HG03103 (cell line): ENCODE measurements at regions not wholly inside any gene's neighbourhood (a gene's known extent, or its start where the extent isn't known, plus 50 kb on each side); places are given as distances from the start of the nearest gene placed in this dataset.

ENCODE experiments used
- ATAC-seq: cut with Tn5 transposase; IDR thresholded peaks from one replicate; pipeline ENCODE4 v1.9.1; 2021; ENCODE audit warnings: low read depth; ENCODE audit not compliant: unreplicated experiment

- no peak for ATAC-seq
Measured at GRCh38 chr5:174159327-174160114, 114.0 kb downstream of the NSG2 start.

- ATAC-seq, result no peak
Measured at GRCh38 chr5:174165406-174165805, 119.9 kb downstream of the NSG2 start.

- ATAC-seq, result no peak
Measured at GRCh38 chr5:174166231-174167079, 120.9 kb downstream of the NSG2 start.

- ATAC-seq, result no peak
Measured at GRCh38 chr5:174167080-174167910, 121.8 kb downstream of the NSG2 start.

- ATAC-seq, result no peak
Measured at GRCh38 chr5:174172152-174172551, 126.6 kb downstream of the NSG2 start.

- no peak for ATAC-seq
Measured at GRCh38 chr5:174172566-174172965, 127.1 kb downstream of the NSG2 start.

GRCh38 chr5:174173766-174174165 is 128.3 kb downstream of the NSG2 start:
- ATAC-seq, result no peak

GRCh38 chr5:174175716-174176268 is 130.3 kb downstream of the NSG2 start:
- no peak for ATAC-seq

- ATAC-seq, result no peak
Measured at GRCh38 chr5:174176511-174176910, 131.0 kb downstream of the NSG2 start.

GRCh38 chr5:174177531-174177930 is 132.0 kb downstream of the NSG2 start:
- no peak for ATAC-seq

GRCh38 chr5:174177976-174178605 is 132.6 kb downstream of the NSG2 start:
- ATAC-seq, result no peak

GRCh38 chr5:174180639-174181038 is 135.1 kb downstream of the NSG2 start:
- ATAC-seq, result no peak

- ATAC-seq, result no peak
Measured at GRCh38 chr5:174182111-174182510, 136.6 kb downstream of the NSG2 start.

GRCh38 chr5:174183701-174184100 is 138.2 kb downstream of the NSG2 start:
- ATAC-seq, result no peak

- no peak for ATAC-seq
Measured at GRCh38 chr5:174185506-174185905, 140.0 kb downstream of the NSG2 start.

- ATAC-seq, result no peak
Measured at GRCh38 chr5:174186096-174186695, 140.7 kb downstream of the NSG2 start.

GRCh38 chr5:174187001-174187400 is 141.5 kb downstream of the NSG2 start:
- ATAC-seq, result no peak

GRCh38 chr5:174187481-174187880 is 142.0 kb downstream of the NSG2 start:
- no peak for ATAC-seq

- no peak for ATAC-seq
Measured at GRCh38 chr5:174188295-174188694, 142.8 kb downstream of the NSG2 start.
